Natural killer cell (primary cell): ENCODE measurements at regions not wholly inside any gene's neighbourhood (a gene's known extent, or its start where the extent isn't known, plus 50 kb on each side); places are given as distances from the start of the nearest gene placed in this dataset.

Experiments
- ATAC-seq, 3 donors: fragments of 150-1000 bp in 2 of 3; fragments of 200-7000 bp in 1 of 3; cut with Tn5 transposase; 1 replicate in 1 of 3; 2 replicates in 2 of 3; pipeline ENCODE4 v1.10.0; 2021; ENCODE audit warnings: mild to moderate bottlenecking in 2 of 3, moderate library complexity in 2 of 3
- DNase-seq, 2 donors: peaks; one replicate each; pipeline versions ENCODE4 v3.0.0 to v3.0.0-alpha.2; 2013 to 2021; ENCODE audit warnings: mixed read lengths in 1 of 2
- H3K27ac ChIP-seq: one replicate; pipeline ENCODE4 v1.5.1; 2013; ENCODE audit warnings: mild to moderate bottlenecking, low read length
- H3K27me3 ChIP-seq: one replicate; pipeline ENCODE4 v1.6.1; 2013; ENCODE audit warnings: low read length; ENCODE audit not compliant: control insufficient read depth, insufficient read depth
- H3K36me3 ChIP-seq: one replicate; pipeline ENCODE4 v1.6.1; 2013; ENCODE audit warnings: low read length; ENCODE audit not compliant: control insufficient read depth, insufficient read depth
- H3K4me1 ChIP-seq: one replicate; pipeline ENCODE4 v1.6.1; 2013; ENCODE audit warnings: low read length; ENCODE audit not compliant: control insufficient read depth, insufficient read depth
- H3K4me3 ChIP-seq: one replicate; pipeline ENCODE4 v1.5.1; 2013; ENCODE audit warnings: low read length
- H3K9me3 ChIP-seq: one replicate; pipeline ENCODE4 v1.6.1; 2013; ENCODE audit warnings: low read length; ENCODE audit not compliant: control insufficient read depth, insufficient read depth
- H3K27ac Mint-ChIP-seq, 2 donors: one replicate each; pipeline ENCODE4 v1.8.0; 2022; ENCODE audit warnings: mild to moderate bottlenecking in 2 of 2, mixed read lengths in 2 of 2, moderate library complexity in 1 of 2
- H3K27me3 Mint-ChIP-seq, 2 donors: one replicate each; pipeline ENCODE4 v1.8.0; 2022; ENCODE audit warnings: low read depth in 2 of 2, mixed read lengths in 2 of 2
- H3K36me3 Mint-ChIP-seq: one replicate; pipeline ENCODE4 v1.8.0; 2022; ENCODE audit warnings: mixed read lengths
- H3K4me1 Mint-ChIP-seq, 2 donors: one replicate each; pipeline ENCODE4 v1.8.0; 2022; ENCODE audit warnings: mixed read lengths in 2 of 2
- H3K4me3 Mint-ChIP-seq: one replicate; pipeline ENCODE4 v1.8.0; 2022; ENCODE audit warnings: mild to moderate bottlenecking, moderate library complexity, mixed read lengths
- H3K9me3 Mint-ChIP-seq, 2 donors: one replicate each; pipeline ENCODE4 v1.8.0; 2022; ENCODE audit warnings: mixed read lengths in 2 of 2
- CTCF ChIP-seq: fragments of 200-600 bp; IDR thresholded peaks from one replicate; pipeline ENCODE4 v1.8.0; 2022; ENCODE audit warnings: antibody characterized with exemption
- WGBS: methylation state at CpG from one replicate; pipeline ENCODE4 v1.1.7; 2013; ENCODE audit warnings: missing lambda C conversion rate; ENCODE audit not compliant: insufficient coverage; 5-methylcytosine and 5-hydroxymethylcytosine counted together
- intact Hi-C: fragments of 100-400 bp; cut with micrococcal nuclease; formaldehyde crosslinking; loops from one replicate; pipeline ENCODE4 v1.14.2; 2022

GRCh38 chr2:128446874-128447537 lies 128.3 kb upstream of the HS6ST1 start:
- no peak for TF ChIP-seq CTCF
- H3K27me3 ChIP-seq = no peaks in the 10 kb centered on the region
- Mint-ChIP-seq H3K9me3 (no peaks in the 10 kb centered on the region), H3K4me1 (no peaks in the 10 kb centered on the region), H3K27me3 (peaks cover 0 to 2% of the 10 kb centered on the region in 2 donors), H3K4me3 (no peak overlapping the region), H3K36me3 (no peaks in the 10 kb centered on the region), H3K27ac (no peak overlapping the region)
- no peaks in the 10 kb centered on the region for H3K9me3 ChIP-seq
- ATAC-seq (no peak), DNase-seq (peak in 1 of 2 donors; percentile 9)
- H3K36me3 ChIP-seq = no peaks in the 10 kb centered on the region
- no peaks in the 10 kb centered on the region for H3K4me1 ChIP-seq
- 72% methylated on average over 17 of the region's 17 CpGs for WGBS
- H3K4me3 ChIP-seq = no peak overlapping the region
- no peak overlapping the region for H3K27ac ChIP-seq
- intact Hi-C loops = no loop called here

- peaks cover 0 to 8% of the 10 kb centered on the region in 2 donors for H3K27me3 Mint-ChIP-seq
- H3K4me1 Mint-ChIP-seq = no peaks in the 10 kb centered on the region
- no peak overlapping the region for H3K4me3 Mint-ChIP-seq
- WGBS = 81% methylated on average over 6 of the region's 7 CpGs
- no peak for ATAC-seq
- Histone ChIP-seq H3K27ac (no peak overlapping the region), H3K27me3 (no peaks in the 10 kb centered on the region), H3K36me3 (no peaks in the 10 kb centered on the region), H3K4me1 (no peaks in the 10 kb centered on the region), H3K4me3 (no peak overlapping the region), H3K9me3 (no peaks in the 10 kb centered on the region)
- H3K9me3 Mint-ChIP-seq = no peaks in the 10 kb centered on the region
- intact Hi-C loops = no loop called here
- no peak overlapping the region for H3K27ac Mint-ChIP-seq
- peak in 1 of 2 donors; percentile 1 for DNase-seq
- no peak for TF ChIP-seq CTCF
- H3K36me3 Mint-ChIP-seq = no peaks in the 10 kb centered on the region
Measured at GRCh38 chr2:128447538-128447995, 128.9 kb upstream of the HS6ST1 start.

GRCh38 chr2:128448331-128449225 lies 129.9 kb upstream of the HS6ST1 start:
- H3K9me3 ChIP-seq = no peaks in the 10 kb centered on the region
- no peaks in the 10 kb centered on the region for H3K4me1 ChIP-seq
- intact Hi-C loops = no loop called here
- H3K27ac ChIP-seq = no peak overlapping the region
- Mint-ChIP-seq H3K4me1 (no peaks in the 10 kb centered on the region), H3K27ac (no peak overlapping the region), H3K4me3 (no peak overlapping the region), H3K9me3 (no peaks in the 10 kb centered on the region), H3K27me3 (peaks cover 0 to 11% of the 10 kb centered on the region in 2 donors), H3K36me3 (no peaks in the 10 kb centered on the region)
- TF ChIP-seq CTCF = no peak
- H3K27me3 ChIP-seq = no peaks in the 10 kb centered on the region
- 81% methylated on average over 13 of the region's 13 CpGs for WGBS
- no peak for ATAC-seq
- peak in 1 of 2 donors; percentile 13 for DNase-seq
- no peaks in the 10 kb centered on the region for H3K36me3 ChIP-seq
- H3K4me3 ChIP-seq = no peak overlapping the region
